Lower leg skin (tissue), 3 donors: ENCODE measurements at regions not wholly inside any gene's neighbourhood (a gene's known extent, or its start where the extent isn't known, plus 50 kb on each side); places are given as distances from the start of the nearest gene placed in this dataset.

Experiments
- CTCF ChIP-seq, 3 donors: fragments of 450-650 bp; IDR thresholded peaks; one replicate each; pipeline ENCODE4 v1.5.1; 2016; ENCODE audit warnings: antibody characterized with exemption in 3 of 3, mild to moderate bottlenecking in 3 of 3, moderate library complexity in 2 of 3
- POLR2A ChIP-seq, 2 donors: fragments of 450-650 bp; IDR thresholded peaks; one replicate each; pipeline ENCODE4 v1.6.1; 2016 to 2017; ENCODE audit warnings: antibody characterized with exemption in 2 of 2, mild to moderate bottlenecking in 1 of 2, moderate library complexity in 1 of 2

- TF ChIP-seq POLR2A (IDR thresholded peaks at IDR 0.05) (no peak), CTCF (IDR thresholded peaks at IDR 0.05) (no peak)
Observed at GRCh38 chr12:91954747-91955146, 190.9 kb downstream of the BTG1 start.
